A673 (cell line): ENCODE measurements at regions not wholly inside any gene's neighbourhood (a gene's known extent, or its start where the extent isn't known, plus 50 kb on each side); places are given as distances from the start of the nearest gene placed in this dataset.

Experiments
- BruUV-seq: library from RNA; stranded (reverse); fragments of 400-500 nt; replicated peaks from 2 replicates; lab custom pipeline; 2021; lab: Mats Ljungman, UMichigan
- CTCF ChIA-PET: fragments of 300-600 bp; sonication (Branson Sonifier 250); formaldehyde crosslinking; loops from one replicate; lab custom pipeline; 2022; ENCODE audit warnings: antibody characterized with exemption; lab: Charles Lee
- POLR2A ChIA-PET: fragments of 300-600 bp; sonication (Branson Sonifier 250); formaldehyde crosslinking; loops from one replicate; lab custom pipeline; 2022; ENCODE audit warnings: antibody characterized with exemption; ENCODE audit not compliant: low non-redundant PET; lab: Charles Lee
- DNase-seq: peaks from one replicate; pipeline ENCODE4 v3.0.0-alpha.2; 2015; ENCODE audit warnings: low spot score
- H3K27ac ChIP-seq: fragments of 200-600 bp; sonication (generic); 2 replicates; pipeline ENCODE4 v1.5.1; 2016; ENCODE audit warnings: mixed run types, low read depth, mild to moderate bottlenecking, mixed read lengths, antibody characterized with exemption, low read length; ENCODE audit not compliant: poor library complexity, severe bottlenecking
- H3K27me3 ChIP-seq: fragments of 200-600 bp; sonication (generic); replicated peaks from 2 replicates; pipeline ENCODE4 v1.6.1; 2017; ENCODE audit warnings: mixed run types, low read depth, mild to moderate bottlenecking, mixed read lengths, antibody characterized with exemption, low read length; ENCODE audit not compliant: insufficient read depth, poor library complexity
- H3K36me3 ChIP-seq: fragments of 200-600 bp; sonication (generic); 2 replicates; pipeline ENCODE4 v1.6.1; 2016; ENCODE audit warnings: mixed run types, mild to moderate bottlenecking, mixed read lengths, antibody characterized with exemption, low read length; ENCODE audit not compliant: insufficient read depth, poor library complexity, severe bottlenecking
- H3K4me1 ChIP-seq: fragments of 200-600 bp; sonication (generic); 2 replicates; pipeline ENCODE4 v1.6.1; 2017; ENCODE audit warnings: mixed run types, mild to moderate bottlenecking, mixed read lengths, antibody characterized with exemption, low read length; ENCODE audit not compliant: insufficient read depth, poor library complexity, severe bottlenecking
- H3K4me3 ChIP-seq: fragments of 200-600 bp; sonication (generic); 2 replicates; pipeline ENCODE4 v1.5.1; 2016; ENCODE audit warnings: low read depth, mixed run types, mild to moderate bottlenecking, mixed read lengths, low read length; ENCODE audit not compliant: poor library complexity, severe bottlenecking
- H3K9me3 ChIP-seq: fragments of 200-600 bp; sonication (generic); 2 replicates; pipeline ENCODE4 v1.6.1; 2016; ENCODE audit warnings: mixed run types, low read depth, mild to moderate bottlenecking, mixed read lengths, antibody characterized with exemption, low read length; ENCODE audit not compliant: poor library complexity, severe bottlenecking
- EZH2 ChIP-seq: fragments of 200-600 bp; sonication (generic); IDR thresholded peaks from 2 replicates; pipeline ENCODE4 v1.6.1; 2017; ENCODE audit warnings: borderline replicate concordance, low read depth, mild to moderate bottlenecking, mixed read lengths, antibody characterized with exemption, low read length; ENCODE audit not compliant: poor library complexity, severe bottlenecking
- intact Hi-C: fragments of 100-400 bp; cut with micrococcal nuclease; formaldehyde crosslinking; loops from one replicate; pipeline ENCODE4 v1.10.0; 2022; ENCODE audit not compliant: unreplicated experiment
- TF ChIP-seq, protein P1 (sequence below): fragments of 300-800, 200-600 bp; sonication (generic); conservative IDR thresholded peaks from 2 replicates; pipeline ENCODE4 v1.5.1; 2017; ENCODE audit warnings: low read depth, mild to moderate bottlenecking, antibody characterized with exemption, low read length, moderate library complexity, mixed read lengths

DNA sequence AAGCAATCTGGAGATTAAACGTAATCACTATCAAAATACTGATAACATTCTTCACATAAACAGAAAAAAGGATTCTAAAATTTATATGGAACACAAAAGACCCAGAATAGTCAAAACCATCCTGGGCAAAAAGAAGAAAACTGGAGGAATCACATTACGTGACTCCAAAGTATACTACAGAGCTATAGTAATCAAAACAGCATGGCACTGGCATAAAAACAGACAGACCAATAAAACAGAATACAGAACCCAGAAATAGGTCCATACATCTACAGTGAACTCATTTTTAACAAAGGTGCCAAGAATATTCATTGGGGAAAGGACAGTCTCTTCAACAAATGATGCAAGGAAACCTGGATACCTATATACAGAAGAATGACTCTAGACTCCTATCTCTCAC, 621.9 kb upstream of the CCDC54 start:
- no peak for TF ChIP-seq EZH2
- TF ChIP-seq, protein P1, sequence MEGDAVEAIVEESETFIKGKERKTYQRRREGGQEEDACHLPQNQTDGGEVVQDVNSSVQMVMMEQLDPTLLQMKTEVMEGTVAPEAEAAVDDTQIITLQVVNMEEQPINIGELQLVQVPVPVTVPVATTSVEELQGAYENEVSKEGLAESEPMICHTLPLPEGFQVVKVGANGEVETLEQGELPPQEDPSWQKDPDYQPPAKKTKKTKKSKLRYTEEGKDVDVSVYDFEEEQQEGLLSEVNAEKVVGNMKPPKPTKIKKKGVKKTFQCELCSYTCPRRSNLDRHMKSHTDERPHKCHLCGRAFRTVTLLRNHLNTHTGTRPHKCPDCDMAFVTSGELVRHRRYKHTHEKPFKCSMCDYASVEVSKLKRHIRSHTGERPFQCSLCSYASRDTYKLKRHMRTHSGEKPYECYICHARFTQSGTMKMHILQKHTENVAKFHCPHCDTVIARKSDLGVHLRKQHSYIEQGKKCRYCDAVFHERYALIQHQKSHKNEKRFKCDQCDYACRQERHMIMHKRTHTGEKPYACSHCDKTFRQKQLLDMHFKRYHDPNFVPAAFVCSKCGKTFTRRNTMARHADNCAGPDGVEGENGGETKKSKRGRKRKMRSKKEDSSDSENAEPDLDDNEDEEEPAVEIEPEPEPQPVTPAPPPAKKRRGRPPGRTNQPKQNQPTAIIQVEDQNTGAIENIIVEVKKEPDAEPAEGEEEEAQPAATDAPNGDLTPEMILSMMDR = no peak
- no TSS peak for BruUV-seq
- peaks cover 24% of the 10 kb centered on the region for H3K9me3 ChIP-seq
- H3K36me3 ChIP-seq = peaks cover 8% of the 10 kb centered on the region
- peaks cover 10% of the 10 kb centered on the region for H3K4me1 ChIP-seq
- H3K27ac ChIP-seq = no peak overlapping the region
- no peak for DNase-seq
- H3K27me3 ChIP-seq = no peaks in the 10 kb centered on the region
- intact Hi-C loops = no loop called here
- ChIA-PET POLR2A (no interaction called here), CTCF (no interaction called here)
- H3K4me3 ChIP-seq = no peak overlapping the region

DNA sequence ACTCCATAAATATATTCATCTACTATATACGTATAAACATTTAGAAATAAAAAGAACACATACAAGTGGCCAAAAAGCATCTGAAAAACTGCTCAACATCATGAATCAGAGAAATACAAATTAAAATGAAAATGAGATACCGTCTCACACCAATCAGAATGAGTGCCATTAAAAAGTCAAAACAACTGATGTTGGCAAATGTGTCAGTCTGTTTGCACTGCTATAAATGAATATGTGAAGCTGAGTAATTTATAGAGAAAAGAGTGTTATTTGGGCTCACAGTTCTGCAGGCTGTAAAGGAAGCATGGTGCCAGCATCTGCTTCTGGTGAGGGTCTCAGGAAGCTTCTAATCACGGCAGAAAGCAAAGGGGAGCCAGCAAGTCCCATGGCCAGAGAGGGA, 620.3 kb upstream of the CCDC54 start:
- ChIA-PET POLR2A (no interaction called here), CTCF (no interaction called here)
- TF ChIP-seq EZH2 = no peak
- TF ChIP-seq, protein P1 = no peak
- Histone ChIP-seq H3K4me1 (peaks cover 10% of the 10 kb centered on the region), H3K27me3 (no peaks in the 10 kb centered on the region), H3K4me3 (no peak overlapping the region), H3K27ac (no peak overlapping the region), H3K36me3 (peaks cover 8% of the 10 kb centered on the region), H3K9me3 (peaks cover 24% of the 10 kb centered on the region)
- DNase-seq = no peak
- no TSS peak for BruUV-seq
- intact Hi-C loops = no loop called here

DNA sequence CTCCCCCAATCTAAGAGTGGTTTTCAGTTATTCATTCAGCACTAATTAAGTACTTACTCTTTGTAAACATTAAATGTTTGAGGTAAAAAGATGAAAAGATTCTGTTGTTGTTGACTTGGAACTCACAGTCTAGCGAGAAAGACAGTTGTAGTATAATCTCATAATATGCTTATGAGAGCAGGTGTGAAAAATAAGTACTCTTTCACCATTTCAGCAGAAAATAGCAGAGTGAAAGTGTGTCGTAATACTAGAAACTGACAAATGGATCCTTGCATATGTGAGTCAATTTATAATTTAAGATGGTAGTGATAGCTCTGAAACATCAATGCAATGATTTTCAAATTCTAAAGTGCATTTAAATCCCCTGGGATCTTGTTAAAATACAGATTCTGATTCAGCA, 618.8 kb upstream of the CCDC54 start:
- ChIA-PET POLR2A (no interaction called here), CTCF (no interaction called here)
- peaks cover 10% of the 10 kb centered on the region for H3K4me1 ChIP-seq

More for the DNA sequence above, 618.8 kb upstream of the CCDC54 start:
- peaks cover 21% of the 10 kb centered on the region for H3K9me3 ChIP-seq
- H3K27me3 ChIP-seq = no peaks in the 10 kb centered on the region
- intact Hi-C loops = no loop called here
- no peak for TF ChIP-seq EZH2
- TF ChIP-seq, protein P1 = no peak
- no TSS peak for BruUV-seq
- H3K27ac ChIP-seq = no peak overlapping the region
- H3K36me3 ChIP-seq = peaks cover 5% of the 10 kb centered on the region
- DNase-seq = no peak
- H3K4me3 ChIP-seq = no peak overlapping the region
